Activated T-cell treated with anti-CD3 and anti-CD28 coated beads, Interleukin-2, amount 50 U/mL, for 4 hours (primary cell): ENCODE measurements at regions not wholly inside any gene's neighbourhood (a gene's known extent, or its start where the extent isn't known, plus 50 kb on each side); places are given as distances from the start of the nearest gene placed in this dataset.
"Not testable (repeated sequence)": the region's sequence is repeated elsewhere in the genome, so short reads cannot be mapped to it uniquely, and the experiment has no call there.

Experiments used
- ATAC-seq, 2 donors: fragments of 200-7000 bp; cut with Tn5 transposase; one replicate each; pipeline ENCODE4 v1.10.0; 2021
- DNase-seq: peaks from one replicate; pipeline ENCODE4 v3.0.0-alpha.2; 2020
- H3K27me3 Mint-ChIP-seq: one replicate; pipeline ENCODE4 v1.8.0; 2021; ENCODE audit warnings: low read depth, mixed read lengths
- H3K36me3 Mint-ChIP-seq: one replicate; pipeline ENCODE4 v1.8.0; 2022; ENCODE audit warnings: mixed read lengths; ENCODE audit not compliant: insufficient read depth
- H3K4me1 Mint-ChIP-seq: one replicate; pipeline ENCODE4 v1.8.0; 2021; ENCODE audit warnings: low read depth, mixed read lengths
- H3K4me3 Mint-ChIP-seq: one replicate; pipeline ENCODE4 v1.8.0; 2021; ENCODE audit warnings: mild to moderate bottlenecking, moderate library complexity, mixed read lengths
- H3K9me3 Mint-ChIP-seq: one replicate; pipeline ENCODE4 v1.8.0; 2021; ENCODE audit warnings: mixed read lengths

GRCh38 chr1:195185736-195186135 is 1422.5 kb downstream of the KCNT2 start:
- no peaks in the 10 kb centered on the region for H3K36me3 Mint-ChIP-seq
- DNase-seq, result no peak
- no peaks in the 10 kb centered on the region for H3K4me1 Mint-ChIP-seq
- no peak overlapping the region for H3K4me3 Mint-ChIP-seq
- H3K27me3 Mint-ChIP-seq, result no peaks in the 10 kb centered on the region
- ATAC-seq, result no peak
- H3K9me3 Mint-ChIP-seq, result no peaks in the 10 kb centered on the region

GRCh38 chr1:195185321-195185720 is 1422.9 kb downstream of the KCNT2 start:
- ATAC-seq (no peak), DNase-seq (no peak)
- Mint-ChIP-seq H3K36me3 (no peaks in the 10 kb centered on the region), H3K9me3 (no peaks in the 10 kb centered on the region), H3K4me3 (no peak overlapping the region), H3K27me3 (no peaks in the 10 kb centered on the region), H3K4me1 (no peaks in the 10 kb centered on the region)

- Mint-ChIP-seq H3K27me3 (no peaks in the 10 kb centered on the region), H3K4me1 (no peaks in the 10 kb centered on the region), H3K9me3 (peaks cover 7% of the 10 kb centered on the region), H3K4me3 (no peak overlapping the region), H3K36me3 (no peaks in the 10 kb centered on the region)
- no peak for ATAC-seq
- DNase-seq, result no peak
These were observed 1434.5 kb downstream of the KCNT2 start for GRCh38 chr1:195173753-195174152.

- H3K4me3 Mint-ChIP-seq, H3K9me3 Mint-ChIP-seq, DNase-seq, H3K36me3 Mint-ChIP-seq, ATAC-seq, H3K27me3 Mint-ChIP-seq, H3K4me1 Mint-ChIP-seq: not testable (repeated sequence)
These were observed 1448.4 kb downstream of the KCNT2 start for GRCh38 chr1:195159795-195160194.

- DNase-seq, result no peak
- no peak for ATAC-seq
- H3K27me3 Mint-ChIP-seq, result no peaks in the 10 kb centered on the region
- H3K4me3 Mint-ChIP-seq, result no peak overlapping the region
- no peaks in the 10 kb centered on the region for H3K36me3 Mint-ChIP-seq
- no peaks in the 10 kb centered on the region for H3K9me3 Mint-ChIP-seq
- no peaks in the 10 kb centered on the region for H3K4me1 Mint-ChIP-seq
These were observed 1450.1 kb downstream of the KCNT2 start for GRCh38 chr1:195158091-195158490.

- Mint-ChIP-seq H3K36me3 (no peaks in the 10 kb centered on the region), H3K4me3 (no peak overlapping the region), H3K9me3 (no peaks in the 10 kb centered on the region), H3K27me3 (no peaks in the 10 kb centered on the region), H3K4me1 (no peaks in the 10 kb centered on the region)
- ATAC-seq, result no peak
- DNase-seq, result no peak
These were observed 1455.1 kb downstream of the KCNT2 start for GRCh38 chr1:195153107-195153506.

- DNase-seq (no peak), ATAC-seq (no peak)
- Mint-ChIP-seq H3K4me3 (no peak overlapping the region), H3K27me3 (no peaks in the 10 kb centered on the region), H3K9me3 (no peaks in the 10 kb centered on the region), H3K36me3 (no peaks in the 10 kb centered on the region), H3K4me1 (no peaks in the 10 kb centered on the region)
These were observed 1457.5 kb downstream of the KCNT2 start for GRCh38 chr1:195150768-195151167.

GRCh38 chr1:195141294-195141693 is 1466.9 kb downstream of the KCNT2 start:
- Mint-ChIP-seq H3K4me3 (no peak overlapping the region), H3K9me3 (peaks cover 6% of the 10 kb centered on the region), H3K4me1 (no peaks in the 10 kb centered on the region), H3K27me3 (no peaks in the 10 kb centered on the region), H3K36me3 (no peaks in the 10 kb centered on the region)
- DNase-seq (no peak), ATAC-seq (no peak)

GRCh38 chr1:195130598-195130997 is 1477.6 kb downstream of the KCNT2 start:
- no peak overlapping the region for H3K4me3 Mint-ChIP-seq
- ATAC-seq (no peak), DNase-seq (no peak)
- H3K27me3 Mint-ChIP-seq, result no peaks in the 10 kb centered on the region
- H3K36me3 Mint-ChIP-seq, result no peaks in the 10 kb centered on the region
- no peaks in the 10 kb centered on the region for H3K4me1 Mint-ChIP-seq
- no peaks in the 10 kb centered on the region for H3K9me3 Mint-ChIP-seq

- ATAC-seq, result no peak
- no peak overlapping the region for H3K4me3 Mint-ChIP-seq
- H3K4me1 Mint-ChIP-seq, result no peaks in the 10 kb centered on the region
These were observed 1485.7 kb downstream of the KCNT2 start for GRCh38 chr1:195122497-195122896.

GRCh38 chr1:195113471-195113870 is 1494.8 kb downstream of the KCNT2 start:
- no peaks in the 10 kb centered on the region for H3K4me1 Mint-ChIP-seq
- H3K9me3 Mint-ChIP-seq, result peaks cover 1% of the 10 kb centered on the region
- no peaks in the 10 kb centered on the region for H3K27me3 Mint-ChIP-seq
- no peaks in the 10 kb centered on the region for H3K36me3 Mint-ChIP-seq
- no peak for ATAC-seq
- H3K4me3 Mint-ChIP-seq, result no peak overlapping the region
- no peak for DNase-seq

More at GRCh38 chr1:195122497-195122896, 1485.7 kb downstream of the KCNT2 start:
- DNase-seq, result no peak
- Mint-ChIP-seq H3K9me3 (no peaks in the 10 kb centered on the region), H3K27me3 (no peaks in the 10 kb centered on the region), H3K36me3 (no peaks in the 10 kb centered on the region)

GRCh38 chr1:195105773-195106172 is 1502.5 kb downstream of the KCNT2 start:
- peaks cover 10% of the 10 kb centered on the region for H3K9me3 Mint-ChIP-seq
- H3K27me3 Mint-ChIP-seq, result no peaks in the 10 kb centered on the region
- no peak for DNase-seq
- no peaks in the 10 kb centered on the region for H3K4me1 Mint-ChIP-seq
- H3K4me3 Mint-ChIP-seq, result no peak overlapping the region
- H3K36me3 Mint-ChIP-seq, result no peaks in the 10 kb centered on the region
- ATAC-seq, result no peak

- Mint-ChIP-seq H3K4me1 (no peaks in the 10 kb centered on the region), H3K9me3 (peaks cover 10% of the 10 kb centered on the region), H3K36me3 (no peaks in the 10 kb centered on the region), H3K27me3 (no peaks in the 10 kb centered on the region), H3K4me3 (no peak overlapping the region)
- DNase-seq (no peak), ATAC-seq (no peak)
These were observed 1503.0 kb downstream of the KCNT2 start for GRCh38 chr1:195105281-195105680.

- peak in 1 of 2 donors; percentile 23 for ATAC-seq
- no peaks in the 10 kb centered on the region for H3K9me3 Mint-ChIP-seq
- H3K4me3 Mint-ChIP-seq, result no peak overlapping the region
- no peaks in the 10 kb centered on the region for H3K4me1 Mint-ChIP-seq
- no peaks in the 10 kb centered on the region for H3K27me3 Mint-ChIP-seq
- H3K36me3 Mint-ChIP-seq, result no peaks in the 10 kb centered on the region
- no peak for DNase-seq
These were observed 1510.9 kb downstream of the KCNT2 start for GRCh38 chr1:195097316-195097715.

- Mint-ChIP-seq H3K4me1 (no peaks in the 10 kb centered on the region), H3K9me3 (no peaks in the 10 kb centered on the region), H3K27me3 (no peaks in the 10 kb centered on the region), H3K36me3 (no peaks in the 10 kb centered on the region), H3K4me3 (no peak overlapping the region)
- DNase-seq, result no peak
- ATAC-seq, result peak in 1 of 2 donors; percentile 10
These were observed 1512.2 kb downstream of the KCNT2 start for GRCh38 chr1:195096051-195096521.

- Mint-ChIP-seq H3K4me1 (no peaks in the 10 kb centered on the region), H3K4me3 (no peak overlapping the region), H3K9me3 (no peaks in the 10 kb centered on the region), H3K27me3 (no peaks in the 10 kb centered on the region), H3K36me3 (no peaks in the 10 kb centered on the region)
- DNase-seq (no peak), ATAC-seq (no peak)
These were observed 1523.0 kb downstream of the KCNT2 start for GRCh38 chr1:195085196-195085595.
